Colonic mucosa (tissue), 4 donors: ENCODE measurements at regions not wholly inside any gene's neighbourhood (a gene's known extent, or its start where the extent isn't known, plus 50 kb on each side); places are given as distances from the start of the nearest gene placed in this dataset.

Source experiments
- DNase-seq: peaks from one replicate; pipeline ENCODE4 v3.0.0-alpha.2; 2020
- H3K27ac ChIP-seq: fragments of 200-600 bp; one replicate; pipeline ENCODE4 v1.8.0; 2021
- H3K27me3 ChIP-seq: fragments of 200-600 bp; one replicate; pipeline ENCODE4 v1.8.0; 2021
- H3K36me3 ChIP-seq: fragments of 200-600 bp; one replicate; pipeline ENCODE4 v1.8.0; 2021
- H3K4me1 ChIP-seq: fragments of 200-600 bp; one replicate; pipeline ENCODE4 v1.8.0; 2021; ENCODE audit warnings: mild to moderate bottlenecking
- H3K4me3 ChIP-seq: fragments of 200-600 bp; one replicate; pipeline ENCODE4 v1.8.0; 2021
- H3K9ac ChIP-seq, 2 donors: one replicate each; pipeline ENCODE4 v1.7.0; 2013; ENCODE audit warnings: control low read depth in 2 of 2, low read depth in 2 of 2, low read length in 2 of 2
- H3K9me3 ChIP-seq: fragments of 200-600 bp; one replicate; pipeline ENCODE4 v1.8.0; 2021
- intact Hi-C: fragments of 100-400 bp; cut with DNase I; formaldehyde crosslinking; loops from one replicate; pipeline ENCODE4 v1.14.1; 2022
- TF ChIP-seq, protein P1 (sequence below): fragments of 200-600 bp; IDR thresholded peaks from one replicate; pipeline ENCODE4 v1.8.0; 2022; ENCODE audit warnings: antibody characterized with exemption, mild to moderate bottlenecking
- donor health status: healthy.
- donor health status: DM: no; HTN: no; CAD: no.
- donor health status: DM: no; HTN: no; CAD: no.

DNA sequence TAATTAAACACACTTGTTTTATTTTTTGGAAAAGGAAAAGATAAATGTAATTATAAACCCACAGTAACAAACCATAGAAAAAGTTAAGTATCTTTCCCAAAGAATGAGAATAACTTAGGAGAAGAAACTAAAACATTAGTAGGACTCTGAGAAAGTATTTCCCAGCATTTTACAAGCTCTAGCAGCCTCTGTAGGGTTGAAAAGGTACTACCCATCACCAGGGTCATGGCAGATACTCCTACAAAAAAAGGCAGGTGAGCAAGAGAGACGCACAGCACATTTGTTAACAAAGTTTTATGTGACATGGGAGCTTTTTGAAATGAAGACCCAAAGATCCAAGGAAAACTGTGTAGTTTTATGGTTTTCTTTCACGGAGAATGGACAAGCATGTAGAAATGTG is 77.7 kb upstream of the FAM169A start:
- Histone ChIP-seq H3K4me3 (no peak overlapping the region), H3K27me3 (no peaks in the 10 kb centered on the region), H3K36me3 (no peaks in the 10 kb centered on the region), H3K9me3 (no peaks in the 10 kb centered on the region), H3K27ac (no peak overlapping the region), H3K9ac (no peak overlapping the region), H3K4me1 (no peaks in the 10 kb centered on the region)
- TF ChIP-seq, protein P1, sequence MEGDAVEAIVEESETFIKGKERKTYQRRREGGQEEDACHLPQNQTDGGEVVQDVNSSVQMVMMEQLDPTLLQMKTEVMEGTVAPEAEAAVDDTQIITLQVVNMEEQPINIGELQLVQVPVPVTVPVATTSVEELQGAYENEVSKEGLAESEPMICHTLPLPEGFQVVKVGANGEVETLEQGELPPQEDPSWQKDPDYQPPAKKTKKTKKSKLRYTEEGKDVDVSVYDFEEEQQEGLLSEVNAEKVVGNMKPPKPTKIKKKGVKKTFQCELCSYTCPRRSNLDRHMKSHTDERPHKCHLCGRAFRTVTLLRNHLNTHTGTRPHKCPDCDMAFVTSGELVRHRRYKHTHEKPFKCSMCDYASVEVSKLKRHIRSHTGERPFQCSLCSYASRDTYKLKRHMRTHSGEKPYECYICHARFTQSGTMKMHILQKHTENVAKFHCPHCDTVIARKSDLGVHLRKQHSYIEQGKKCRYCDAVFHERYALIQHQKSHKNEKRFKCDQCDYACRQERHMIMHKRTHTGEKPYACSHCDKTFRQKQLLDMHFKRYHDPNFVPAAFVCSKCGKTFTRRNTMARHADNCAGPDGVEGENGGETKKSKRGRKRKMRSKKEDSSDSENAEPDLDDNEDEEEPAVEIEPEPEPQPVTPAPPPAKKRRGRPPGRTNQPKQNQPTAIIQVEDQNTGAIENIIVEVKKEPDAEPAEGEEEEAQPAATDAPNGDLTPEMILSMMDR = no peak
- DNase-seq = no peak
- intact Hi-C loops = no loop called here

DNA sequence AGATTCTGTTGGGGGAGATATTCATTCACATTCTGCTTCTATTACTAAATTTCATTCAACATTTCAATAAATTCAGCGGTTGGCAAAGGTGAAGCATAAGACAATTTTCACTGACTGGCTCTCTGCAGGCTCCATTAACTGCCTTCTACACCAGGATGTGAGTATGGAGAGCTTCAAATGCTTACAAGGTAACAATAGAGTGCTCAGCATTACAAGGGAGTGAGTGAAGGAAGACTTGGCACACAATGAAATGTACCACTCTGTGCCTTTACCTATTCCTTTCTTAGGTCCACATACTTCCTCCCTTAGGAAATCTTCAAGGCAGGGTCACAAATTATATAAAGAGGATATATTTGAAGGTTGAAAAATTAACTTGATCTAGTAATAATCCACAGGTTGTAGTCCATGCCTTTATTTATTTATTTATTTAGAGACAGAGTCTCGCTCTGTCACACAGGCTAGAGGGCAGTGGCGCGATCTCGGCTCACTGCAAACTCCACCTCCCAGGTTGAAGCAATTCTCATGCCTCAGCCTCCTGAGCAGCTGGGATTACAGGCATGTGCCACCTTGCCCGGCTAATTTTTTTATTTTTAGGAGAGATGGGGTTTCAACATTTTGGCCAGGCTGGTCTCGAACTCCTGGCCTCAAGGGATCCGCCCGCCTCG is 76.6 kb upstream of the FAM169A start:
- Histone ChIP-seq H3K27me3 (no peaks in the 10 kb centered on the region), H3K27ac (no peak overlapping the region), H3K4me1 (no peaks in the 10 kb centered on the region), H3K9me3 (no peaks in the 10 kb centered on the region), H3K9ac (no peak overlapping the region), H3K36me3 (no peaks in the 10 kb centered on the region), H3K4me3 (no peak overlapping the region)
- intact Hi-C loops = no loop called here
- DNase-seq = no peak
- TF ChIP-seq, protein P1 = no peak

DNA sequence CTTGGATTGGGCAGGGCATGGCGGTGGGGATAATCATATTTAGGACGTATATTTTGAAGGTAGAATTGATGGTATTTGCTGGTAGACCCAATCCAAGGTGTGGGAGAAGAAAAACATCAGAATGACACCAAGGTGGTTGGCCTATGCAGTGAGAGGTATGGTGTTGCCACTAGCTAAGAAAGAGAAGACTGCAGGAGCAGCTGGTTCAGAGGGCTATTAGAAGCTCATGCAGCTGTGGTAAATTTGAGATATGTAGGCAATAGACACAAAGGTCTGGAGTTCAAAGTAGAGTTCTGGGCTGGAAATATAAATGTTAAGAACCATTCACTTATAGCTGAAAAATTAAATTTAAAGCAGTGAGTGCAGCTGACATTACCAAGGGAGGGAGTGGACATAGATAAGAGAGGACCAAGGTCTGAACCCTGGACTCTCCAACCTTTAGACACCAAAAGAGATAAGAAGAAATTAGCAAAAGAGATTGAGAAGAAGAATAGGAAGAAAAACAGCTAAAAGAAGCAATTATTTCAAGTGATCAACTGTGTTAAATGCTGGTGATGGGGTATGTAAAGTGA is 74.7 kb upstream of the FAM169A start:
- DNase-seq = no peak
- Histone ChIP-seq H3K4me3 (no peak overlapping the region), H3K9ac (no peak overlapping the region), H3K4me1 (no peaks in the 10 kb centered on the region), H3K27me3 (no peaks in the 10 kb centered on the region), H3K9me3 (no peaks in the 10 kb centered on the region), H3K27ac (no peak overlapping the region), H3K36me3 (no peaks in the 10 kb centered on the region)
- intact Hi-C loops = no loop called here
- TF ChIP-seq, protein P1 = no peak

DNA sequence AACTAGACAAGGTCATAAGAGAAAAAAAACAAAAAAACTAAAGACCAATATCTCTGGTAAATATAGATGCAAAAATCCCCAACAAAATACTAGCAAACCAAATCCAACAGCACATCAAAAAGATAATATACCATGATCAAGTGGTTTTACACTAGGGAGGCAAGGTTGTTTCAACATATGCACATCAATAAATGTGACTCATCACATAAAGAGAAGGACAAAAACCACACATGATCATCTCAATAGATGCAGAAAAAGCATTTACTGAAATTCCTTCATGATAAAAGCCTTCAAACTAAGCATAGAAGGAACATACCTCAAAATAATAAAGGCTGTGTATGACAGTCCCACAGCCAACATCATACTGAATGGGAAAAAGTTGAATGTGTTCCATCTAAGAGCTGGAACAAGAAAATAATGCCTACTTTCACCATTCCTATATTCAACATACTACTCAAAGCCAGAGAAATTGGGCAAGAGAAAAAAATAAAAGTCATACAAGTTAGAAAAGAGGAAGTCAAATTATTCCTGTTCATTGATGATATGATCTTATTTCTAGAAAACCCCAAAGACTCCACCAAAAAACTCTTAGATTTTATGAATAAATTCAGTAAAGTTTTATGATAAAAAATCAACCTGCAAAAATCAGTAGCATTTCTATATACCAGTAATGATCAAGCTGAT is 72.2 kb upstream of the FAM169A start:
- no peak for DNase-seq
- TF ChIP-seq, protein P1 = no peak
- Histone ChIP-seq H3K36me3 (no peaks in the 10 kb centered on the region), H3K4me1 (no peaks in the 10 kb centered on the region), H3K27ac (no peak overlapping the region), H3K4me3 (no peak overlapping the region), H3K27me3 (no peaks in the 10 kb centered on the region), H3K9me3 (no peaks in the 10 kb centered on the region), H3K9ac (no peak overlapping the region)
- intact Hi-C loops = no loop called here

DNA sequence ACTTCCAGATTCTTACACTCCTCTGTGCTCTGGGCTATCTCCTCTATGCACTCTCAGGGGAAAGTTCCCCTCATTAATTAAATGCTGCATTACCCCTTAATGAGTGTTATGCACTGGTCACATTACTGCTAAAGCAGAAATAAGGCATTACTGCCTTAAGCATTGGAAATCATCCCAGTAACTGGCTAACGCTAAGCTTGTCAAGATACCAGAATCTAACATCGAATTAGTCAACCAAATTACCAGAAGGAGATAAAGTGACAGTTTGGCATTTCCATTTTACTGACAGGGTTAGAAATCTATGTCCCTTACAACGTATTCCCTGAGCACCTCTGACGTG is 69.5 kb upstream of the FAM169A start:
- TF ChIP-seq, protein P1 = no peak
- Histone ChIP-seq H3K27me3 (no peaks in the 10 kb centered on the region), H3K9ac (no peak overlapping the region), H3K9me3 (no peaks in the 10 kb centered on the region), H3K4me3 (no peak overlapping the region), H3K4me1 (no peaks in the 10 kb centered on the region), H3K27ac (no peak overlapping the region), H3K36me3 (no peaks in the 10 kb centered on the region)
- intact Hi-C loops = no loop called here
- no peak for DNase-seq
